Activated CD4-positive, alpha-beta T cell treated with anti-CD3 and anti-CD28 coated beads for 36 hours (primary cell): ENCODE measurements at regions not wholly inside any gene's neighbourhood (a gene's known extent, or its start where the extent isn't known, plus 50 kb on each side); places are given as distances from the start of the nearest gene placed in this dataset.
"Not testable (repeated sequence)": the region's sequence is repeated elsewhere in the genome, so short reads cannot be mapped to it uniquely, and the experiment has no call there.

Experiments used
- ATAC-seq: fragments of 200-7000 bp; cut with Tn5 transposase; one replicate; pipeline ENCODE4 v1.10.0; 2021; ENCODE audit warnings: mild to moderate bottlenecking, moderate library complexity
- CTCF ChIA-PET: fragments of 350-600 bp; sonication (Branson Sonifier 250); formaldehyde crosslinking; loops from one replicate; lab custom pipeline; 2021; ENCODE audit warnings: antibody characterized with exemption; lab: Charles Lee
- POLR2A ChIA-PET: fragments of 350-600 bp; sonication (Branson Sonifier 250); formaldehyde crosslinking; loops from one replicate; lab custom pipeline; 2021; ENCODE audit warnings: antibody characterized with exemption, inconsistent platforms; lab: Charles Lee
- DNase-seq: peaks from one replicate; pipeline ENCODE4 v3.0.0-alpha.2; 2020
- H3K27ac Mint-ChIP-seq: one replicate; pipeline ENCODE4 v1.8.0; 2021; ENCODE audit warnings: mixed read lengths
- H3K27me3 Mint-ChIP-seq: one replicate; pipeline ENCODE4 v1.8.0; 2021; ENCODE audit warnings: mixed read lengths
- H3K36me3 Mint-ChIP-seq: one replicate; pipeline ENCODE4 v1.8.0; 2021; ENCODE audit warnings: low read depth, mixed read lengths
- H3K4me1 Mint-ChIP-seq: one replicate; pipeline ENCODE4 v1.8.0; 2021; ENCODE audit warnings: mixed read lengths
- H3K4me3 Mint-ChIP-seq: one replicate; pipeline ENCODE4 v1.8.0; 2021; ENCODE audit warnings: mild to moderate bottlenecking, moderate library complexity, mixed read lengths
- H3K9me3 Mint-ChIP-seq: one replicate; pipeline ENCODE4 v1.8.0; 2021; ENCODE audit warnings: low read depth, mixed read lengths
- intact Hi-C, 2 experiments: fragments of 100-400 bp; cut with DNase I in 1 of 2; cut with micrococcal nuclease in 1 of 2; formaldehyde crosslinking; loops; one replicate each; pipeline versions ENCODE4 v1.14.2 to v1.15.1; 2022 to 2024; cut with DNase I, micrococcal nuclease

DNA sequence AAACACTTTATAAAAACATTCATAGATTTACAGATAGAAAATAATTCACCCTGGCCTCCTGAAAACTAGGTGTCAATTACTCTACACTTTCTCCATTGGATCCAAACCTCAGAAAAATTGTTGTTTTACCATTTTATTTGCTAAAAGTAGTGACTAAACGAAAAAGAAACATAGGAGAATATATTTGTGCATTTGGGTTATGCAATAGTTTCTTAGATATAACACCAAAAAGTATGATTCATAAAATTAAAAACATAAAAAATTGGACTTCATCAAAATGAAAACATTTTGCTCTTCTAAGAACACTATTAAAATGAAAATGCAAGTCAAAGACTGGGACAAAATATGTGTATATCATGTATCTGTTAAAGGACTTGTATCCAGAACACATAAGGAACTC is 671.3 kb downstream of the MAFB start:
- intact Hi-C loops: loop anchor here in 1 of 2 experiments (10.0 kb wide), 1 partner anchor 63 kb away; no protein-coding TSS in a partner anchor
- no peaks in the 10 kb centered on the region for H3K9me3 Mint-ChIP-seq
- no peak overlapping the region for H3K4me3 Mint-ChIP-seq
- H3K27ac Mint-ChIP-seq: no peak overlapping the region
- H3K4me1 Mint-ChIP-seq: no peaks in the 10 kb centered on the region
- no peaks in the 10 kb centered on the region for H3K27me3 Mint-ChIP-seq
- ATAC-seq: no peak
- no peak for DNase-seq
- ChIA-PET CTCF (no interaction called here), POLR2A (no interaction called here)
- H3K36me3 Mint-ChIP-seq: no peaks in the 10 kb centered on the region

- ATAC-seq: no peak
- CTCF ChIA-PET: no interaction called here
These were observed 672.1 kb downstream of the MAFB start for GRCh38 chr20:40016890-40017289.

GRCh38 chr20:40016392-40016791 is 672.6 kb downstream of the MAFB start:
- ChIA-PET POLR2A (no interaction called here), CTCF (no interaction called here)
- ATAC-seq (no peak), DNase-seq (no peak)
- intact Hi-C loops: loop anchor here in 1 of 2 experiments (10.0 kb wide), 1 partner anchor 62 kb away; no protein-coding TSS in a partner anchor
- no peaks in the 10 kb centered on the region for H3K4me1 Mint-ChIP-seq
- no peaks in the 10 kb centered on the region for H3K9me3 Mint-ChIP-seq
- no peaks in the 10 kb centered on the region for H3K36me3 Mint-ChIP-seq
- peaks cover 2% of the 10 kb centered on the region for H3K27me3 Mint-ChIP-seq
- no peak overlapping the region for H3K27ac Mint-ChIP-seq
- H3K4me3 Mint-ChIP-seq: no peak overlapping the region

More at GRCh38 chr20:40016890-40017289, 672.1 kb downstream of the MAFB start:
- Mint-ChIP-seq H3K4me3 (no peak overlapping the region), H3K4me1 (no peaks in the 10 kb centered on the region), H3K9me3 (no peaks in the 10 kb centered on the region), H3K27ac (no peak overlapping the region), H3K36me3 (no peaks in the 10 kb centered on the region), H3K27me3 (peaks cover 2% of the 10 kb centered on the region)
- intact Hi-C loops: loop anchor here in 1 of 2 experiments (10.0 kb wide), 1 partner anchor 62 kb away; no protein-coding TSS in a partner anchor
- DNase-seq: no peak
- POLR2A ChIA-PET: no interaction called here

- DNase-seq, H3K36me3 Mint-ChIP-seq, POLR2A ChIA-PET, CTCF ChIA-PET, H3K9me3 Mint-ChIP-seq, ATAC-seq, H3K27ac Mint-ChIP-seq, H3K4me1 Mint-ChIP-seq, H3K27me3 Mint-ChIP-seq, H3K4me3 Mint-ChIP-seq: not testable (repeated sequence)
- intact Hi-C loops: loop anchor here in 1 of 2 experiments (10.0 kb wide), 1 partner anchor 57 kb away; no protein-coding TSS in a partner anchor
These were observed 677.0 kb downstream of the MAFB start for GRCh38 chr20:40012026-40012425.

GRCh38 chr20:40010483-40010882 is 678.6 kb downstream of the MAFB start:
- POLR2A ChIA-PET: no interaction called here
- no peaks in the 10 kb centered on the region for H3K36me3 Mint-ChIP-seq
- ATAC-seq: no peak
- no peak overlapping the region for H3K27ac Mint-ChIP-seq
- intact Hi-C loops: loop anchor here in 1 of 2 experiments (10.0 kb wide), 1 partner anchor 56 kb away; no protein-coding TSS in a partner anchor
- CTCF ChIA-PET: no interaction called here
- H3K4me1 Mint-ChIP-seq: no peaks in the 10 kb centered on the region
- H3K27me3 Mint-ChIP-seq: peaks cover 6% of the 10 kb centered on the region
- H3K9me3 Mint-ChIP-seq: no peaks in the 10 kb centered on the region
- no peak overlapping the region for H3K4me3 Mint-ChIP-seq
- DNase-seq: no peak

- Mint-ChIP-seq H3K36me3 (no peaks in the 10 kb centered on the region), H3K27me3 (peaks cover 8% of the 10 kb centered on the region), H3K9me3 (no peaks in the 10 kb centered on the region), H3K27ac (no peak overlapping the region), H3K4me3 (no peak overlapping the region), H3K4me1 (no peaks in the 10 kb centered on the region)
- CTCF ChIA-PET: no interaction called here
- no peak for ATAC-seq
- no peak for DNase-seq
- POLR2A ChIA-PET: no interaction called here
- intact Hi-C loops: no loop called here
These were observed 679.5 kb downstream of the MAFB start for GRCh38 chr20:40009542-40009941.

DNA sequence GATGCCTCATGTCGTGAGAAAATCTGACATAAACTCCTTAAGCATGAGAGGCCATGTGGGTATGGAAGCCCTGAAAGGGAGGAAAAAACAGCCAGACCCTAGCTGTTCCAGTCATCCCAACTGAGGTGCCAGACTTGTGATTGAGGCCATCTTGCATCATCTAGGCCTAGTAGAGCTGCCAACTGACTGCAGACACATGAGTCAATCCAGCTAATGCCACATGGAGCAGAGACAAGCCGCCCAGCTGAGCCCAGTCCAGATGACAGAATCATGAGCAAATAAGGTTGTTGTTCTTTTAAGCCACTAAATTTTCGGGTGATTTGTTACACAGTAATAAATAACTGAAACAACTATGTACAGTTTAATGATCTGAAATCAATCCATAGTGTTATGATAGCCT is 680.9 kb downstream of the MAFB start:
- H3K4me1 Mint-ChIP-seq: no peaks in the 10 kb centered on the region
- no peak overlapping the region for H3K4me3 Mint-ChIP-seq
- no peaks in the 10 kb centered on the region for H3K36me3 Mint-ChIP-seq
- H3K27me3 Mint-ChIP-seq: peaks cover 8% of the 10 kb centered on the region
- ATAC-seq (no peak), DNase-seq (no peak)
- CTCF ChIA-PET: no interaction called here
- no peak overlapping the region for H3K27ac Mint-ChIP-seq
- POLR2A ChIA-PET: no interaction called here
- intact Hi-C loops: no loop called here
- no peaks in the 10 kb centered on the region for H3K9me3 Mint-ChIP-seq

- Mint-ChIP-seq H3K36me3 (no peaks in the 10 kb centered on the region), H3K4me3 (no peak overlapping the region), H3K4me1 (no peaks in the 10 kb centered on the region), H3K9me3 (peaks cover 2% of the 10 kb centered on the region), H3K27me3 (peaks cover 5% of the 10 kb centered on the region), H3K27ac (no peak overlapping the region)
- ATAC-seq (no peak), DNase-seq (no peak)
- POLR2A ChIA-PET: no interaction called here
- CTCF ChIA-PET: no interaction called here
- intact Hi-C loops: no loop called here
These were observed 682.7 kb downstream of the MAFB start for GRCh38 chr20:40006168-40006860.

DNA sequence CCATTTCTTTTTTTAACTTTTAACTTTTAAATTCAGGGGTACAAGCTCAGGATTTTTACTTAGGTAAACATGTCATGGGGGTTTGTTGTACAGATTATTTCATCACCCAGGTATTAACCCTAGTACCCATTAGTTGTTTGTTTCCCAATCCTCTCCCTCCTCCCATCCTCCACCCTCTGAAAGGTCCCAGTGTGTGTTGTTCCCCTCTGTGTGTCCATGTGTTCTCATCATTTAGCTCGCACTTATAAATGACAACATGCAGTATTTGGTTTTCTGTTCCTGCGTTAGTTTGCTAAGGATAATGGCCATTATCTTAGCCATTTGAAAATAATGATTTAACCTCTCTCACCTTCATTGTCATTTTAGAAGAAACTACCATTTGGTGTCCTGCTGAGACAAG is 684.9 kb downstream of the MAFB start:
- H3K27me3 Mint-ChIP-seq, H3K27ac Mint-ChIP-seq, ATAC-seq, H3K36me3 Mint-ChIP-seq, intact Hi-C loops, H3K4me1 Mint-ChIP-seq, CTCF ChIA-PET, DNase-seq, H3K4me3 Mint-ChIP-seq, POLR2A ChIA-PET, H3K9me3 Mint-ChIP-seq: not testable (repeated sequence)

GRCh38 chr20:39993742-39994141 is 695.3 kb downstream of the MAFB start:
- Mint-ChIP-seq H3K4me3 (no peak overlapping the region), H3K27me3 (peaks cover 2% of the 10 kb centered on the region), H3K27ac (no peak overlapping the region), H3K4me1 (no peaks in the 10 kb centered on the region), H3K36me3 (no peaks in the 10 kb centered on the region), H3K9me3 (peaks cover 7% of the 10 kb centered on the region)
- ATAC-seq: no peak
- ChIA-PET POLR2A (no interaction called here), CTCF (no interaction called here)
- no peak for DNase-seq
- intact Hi-C loops: no loop called here

GRCh38 chr20:39990692-39991091 is 698.3 kb downstream of the MAFB start:
- Mint-ChIP-seq H3K4me3 (no peak overlapping the region), H3K4me1 (no peaks in the 10 kb centered on the region), H3K9me3 (peaks cover 7% of the 10 kb centered on the region), H3K27me3 (peaks cover 2% of the 10 kb centered on the region), H3K27ac (no peak overlapping the region), H3K36me3 (no peaks in the 10 kb centered on the region)
- DNase-seq (no peak), ATAC-seq (no peak)
- intact Hi-C loops: no loop called here
- POLR2A ChIA-PET: no interaction called here
- CTCF ChIA-PET: no interaction called here

DNA sequence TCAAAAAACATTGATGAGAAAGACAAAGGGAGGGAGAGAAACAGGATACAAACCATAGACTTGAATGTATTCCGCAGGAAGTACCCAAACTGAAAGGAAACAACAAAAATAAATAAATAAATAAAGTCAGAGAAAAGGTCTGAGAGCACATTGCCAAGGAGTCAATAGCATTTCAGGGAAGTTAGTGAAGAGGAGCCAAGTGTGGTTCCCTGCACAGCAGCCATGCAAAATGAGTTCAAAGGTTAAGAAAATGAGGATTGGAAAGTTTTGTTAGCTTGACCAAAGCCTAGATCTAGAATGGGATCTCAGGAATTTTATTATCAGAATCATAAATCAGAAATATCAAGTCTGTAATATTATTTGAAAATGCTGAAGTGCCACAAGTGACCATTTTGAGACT is 700.0 kb downstream of the MAFB start:
- H3K36me3 Mint-ChIP-seq: no peaks in the 10 kb centered on the region
- ATAC-seq (no peak), DNase-seq (no peak)
- no peak overlapping the region for H3K4me3 Mint-ChIP-seq
- peaks cover 7% of the 10 kb centered on the region for H3K9me3 Mint-ChIP-seq
- no peak overlapping the region for H3K27ac Mint-ChIP-seq
- peaks cover 6% of the 10 kb centered on the region for H3K27me3 Mint-ChIP-seq
- POLR2A ChIA-PET: no interaction called here
- CTCF ChIA-PET: no interaction called here
- intact Hi-C loops: no loop called here
- no peaks in the 10 kb centered on the region for H3K4me1 Mint-ChIP-seq
